Activated CD4-positive, alpha-beta T cell treated with anti-CD3 and anti-CD28 coated beads, Interleukin-2, amount 50 U/mL, for 24 hours (primary cell): ENCODE measurements at regions not wholly inside any gene's neighbourhood (a gene's known extent, or its start where the extent isn't known, plus 50 kb on each side); places are given as distances from the start of the nearest gene placed in this dataset.

ENCODE experiments used
- DNase-seq, 2 donors: peaks; one replicate each; pipeline ENCODE4 v3.0.0-alpha.2; 2020; ENCODE audit warnings: low read depth in 1 of 2, low spot score in 1 of 2

GRCh38 chr1:172976222-172977041, 74.3 kb downstream of the TNFSF18 start:
- DNase-seq = no peak

GRCh38 chr1:172977296-172978017, 73.3 kb downstream of the TNFSF18 start:
- no peak for DNase-seq

- no peak for DNase-seq
Measured at GRCh38 chr1:172978595-172978994, 72.1 kb downstream of the TNFSF18 start.

GRCh38 chr1:172979828-172980227, 70.9 kb downstream of the TNFSF18 start:
- DNase-seq = no peak

GRCh38 chr1:172980456-172980855, 70.3 kb downstream of the TNFSF18 start:
- no peak for DNase-seq

GRCh38 chr1:172980971-172981370, 69.8 kb downstream of the TNFSF18 start:
- DNase-seq = no peak
